Astrocyte (in vitro differentiated cells and primary cell): ENCODE measurements at regions not wholly inside any gene's neighbourhood (a gene's known extent, or its start where the extent isn't known, plus 50 kb on each side); places are given as distances from the start of the nearest gene placed in this dataset.

Experiments
- DNase-seq: peaks from one replicate; pipeline ENCODE4 v3.0.0-alpha.2; 2010; ENCODE audit warnings: low read depth
- FAIRE-seq: peaks from 2 replicates; lab custom pipeline; 2011; peaks lifted over from hg19 to GRCh38; lab: Jason Lieb, UNC
- H2AFZ ChIP-seq: 2 replicates; pipeline ENCODE4 v1.6.0; 2012; ENCODE audit warnings: low read depth, low read length, inconsistent platforms
- H3K27ac ChIP-seq: 2 replicates; pipeline ENCODE4 v1.5.1; 2011; ENCODE audit warnings: low read depth, low read length, inconsistent platforms
- H3K27me3 ChIP-seq: 2 replicates; pipeline ENCODE4 v1.6.0; 2011; ENCODE audit warnings: low read length, inconsistent platforms; ENCODE audit not compliant: insufficient read depth
- H3K36me3 ChIP-seq: 2 replicates; pipeline ENCODE4 v1.5.1; 2011; ENCODE audit warnings: low read length, inconsistent platforms; ENCODE audit not compliant: insufficient read depth
- H3K4me1 ChIP-seq: 2 replicates; pipeline ENCODE4 v1.5.1; 2011; ENCODE audit warnings: low read length, inconsistent platforms; ENCODE audit not compliant: insufficient read depth
- H3K4me2 ChIP-seq: 2 replicates; pipeline ENCODE4 v1.6.0; 2012; ENCODE audit warnings: low read length, inconsistent platforms
- H3K4me3 ChIP-seq: 2 replicates; pipeline ENCODE4 v1.5.1; 2011; ENCODE audit warnings: low read depth, mild to moderate bottlenecking, low read length, inconsistent platforms; ENCODE audit not compliant: insufficient read depth
- H3K79me2 ChIP-seq: 2 replicates; pipeline ENCODE4 v1.6.0; 2012; ENCODE audit warnings: mild to moderate bottlenecking, low read length, inconsistent platforms; ENCODE audit not compliant: insufficient read depth
- H3K9ac ChIP-seq: 2 replicates; pipeline ENCODE4 v1.6.0; 2012; ENCODE audit warnings: mild to moderate bottlenecking, low read length, inconsistent platforms
- H3K9me3 ChIP-seq: 2 replicates; pipeline ENCODE4 v1.5.1; 2012; ENCODE audit warnings: low read depth, mild to moderate bottlenecking, low read length, inconsistent platforms; ENCODE audit not compliant: insufficient read depth
- H4K20me1 ChIP-seq: 2 replicates; pipeline ENCODE4 v1.6.0; 2012; ENCODE audit warnings: low read length, inconsistent platforms; ENCODE audit not compliant: insufficient read depth
- H3K27ac Mint-ChIP-seq: one replicate; pipeline ENCODE4 v1.8.0; 2021; ENCODE audit warnings: mild to moderate bottlenecking, mixed read lengths; ENCODE audit not compliant: unreplicated experiment
- H3K27me3 Mint-ChIP-seq: one replicate; pipeline ENCODE4 v1.8.0; 2021; ENCODE audit warnings: low read depth, mixed read lengths; ENCODE audit not compliant: unreplicated experiment
- H3K36me3 Mint-ChIP-seq: one replicate; pipeline ENCODE4 v1.8.0; 2021; ENCODE audit warnings: low read depth, mixed read lengths; ENCODE audit not compliant: unreplicated experiment
- H3K4me1 Mint-ChIP-seq: one replicate; pipeline ENCODE4 v1.8.0; 2021; ENCODE audit warnings: low read depth, mixed read lengths; ENCODE audit not compliant: unreplicated experiment
- H3K4me3 Mint-ChIP-seq: one replicate; pipeline ENCODE4 v1.8.0; 2021; ENCODE audit warnings: mild to moderate bottlenecking, moderate library complexity, mixed read lengths; ENCODE audit not compliant: unreplicated experiment
- H3K9me3 Mint-ChIP-seq: one replicate; pipeline ENCODE4 v1.8.0; 2021; ENCODE audit warnings: mild to moderate bottlenecking, mixed read lengths; ENCODE audit not compliant: unreplicated experiment
- CTCF ChIP-seq: IDR thresholded peaks from 2 replicates; pipeline ENCODE4 v1.5.1; 2011; ENCODE audit warnings: low read depth, mild to moderate bottlenecking, inconsistent platforms, low read length, moderate library complexity; ENCODE audit not compliant: insufficient read depth
- EZH2 ChIP-seq: IDR thresholded peaks from 2 replicates; pipeline ENCODE4 v1.6.1; 2012; ENCODE audit warnings: mild to moderate bottlenecking, low read length, inconsistent platforms; ENCODE audit not compliant: insufficient read depth

- Histone ChIP-seq H3K27me3 (no peaks in the 10 kb centered on the region), H3K4me1 (no peaks in the 10 kb centered on the region), H3K27ac (no peak overlapping the region), H3K9me3 (no peaks in the 10 kb centered on the region), H4K20me1 (no peaks in the 10 kb centered on the region), H2AFZ (no peak overlapping the region), H3K4me3 (no peak overlapping the region), H3K36me3 (no peaks in the 10 kb centered on the region), H3K79me2 (no peaks in the 10 kb centered on the region), H3K4me2 (no peak overlapping the region), H3K9ac (no peak overlapping the region)
- FAIRE-seq (no peak), DNase-seq (no peak)
- TF ChIP-seq EZH2 = no peak
- no peak for TF ChIP-seq CTCF
- no peak overlapping the region for H3K27ac Mint-ChIP-seq
- peaks cover 15% of the 10 kb centered on the region for H3K9me3 Mint-ChIP-seq
- no peaks in the 10 kb centered on the region for H3K4me1 Mint-ChIP-seq
- H3K36me3 Mint-ChIP-seq = no peaks in the 10 kb centered on the region
- H3K27me3 Mint-ChIP-seq = no peaks in the 10 kb centered on the region
- H3K4me3 Mint-ChIP-seq = no peak overlapping the region
Measured at GRCh38 chr13:99143904-99144303, 56.8 kb upstream of the UBAC2 start.

GRCh38 chr13:99144306-99144705 lies 56.3 kb upstream of the UBAC2 start:
- TF ChIP-seq EZH2 (no peak), CTCF (no peak)
- no peaks in the 10 kb centered on the region for H3K27me3 Mint-ChIP-seq
- Histone ChIP-seq H3K9me3 (no peaks in the 10 kb centered on the region), H3K27me3 (no peaks in the 10 kb centered on the region), H3K4me1 (no peaks in the 10 kb centered on the region), H3K36me3 (no peaks in the 10 kb centered on the region), H3K79me2 (no peaks in the 10 kb centered on the region), H3K4me2 (no peak overlapping the region), H3K4me3 (no peak overlapping the region), H2AFZ (no peak overlapping the region), H3K9ac (no peak overlapping the region), H4K20me1 (no peaks in the 10 kb centered on the region), H3K27ac (no peak overlapping the region)
- no peaks in the 10 kb centered on the region for H3K4me1 Mint-ChIP-seq
- H3K9me3 Mint-ChIP-seq = peaks cover 15% of the 10 kb centered on the region
- FAIRE-seq (no peak), DNase-seq (no peak)
- no peak overlapping the region for H3K27ac Mint-ChIP-seq
- no peak overlapping the region for H3K4me3 Mint-ChIP-seq
- H3K36me3 Mint-ChIP-seq = no peaks in the 10 kb centered on the region

GRCh38 chr13:99145461-99145860 lies 55.2 kb upstream of the UBAC2 start:
- Mint-ChIP-seq H3K4me3 (no peak overlapping the region), H3K4me1 (peaks cover 4% of the 10 kb centered on the region), H3K27ac (no peak overlapping the region), H3K27me3 (no peaks in the 10 kb centered on the region), H3K36me3 (no peaks in the 10 kb centered on the region), H3K9me3 (peaks cover 16% of the 10 kb centered on the region)
- H3K9ac ChIP-seq = no peak overlapping the region
- FAIRE-seq (no peak), DNase-seq (no peak)
- no peak overlapping the region for H2AFZ ChIP-seq
- H3K4me2 ChIP-seq = no peak overlapping the region
- H4K20me1 ChIP-seq = no peaks in the 10 kb centered on the region
- no peaks in the 10 kb centered on the region for H3K9me3 ChIP-seq
- H3K4me1 ChIP-seq = peaks cover under 1% of the 10 kb centered on the region
- no peaks in the 10 kb centered on the region for H3K36me3 ChIP-seq
- TF ChIP-seq CTCF = no peak
- TF ChIP-seq EZH2 = no peak
- no peak overlapping the region for H3K27ac ChIP-seq
- H3K4me3 ChIP-seq = no peak overlapping the region
- no peaks in the 10 kb centered on the region for H3K79me2 ChIP-seq
- H3K27me3 ChIP-seq = no peaks in the 10 kb centered on the region
